HEK293 (cell line): ENCODE measurements at regions not wholly inside any gene's neighbourhood (a gene's known extent, or its start where the extent isn't known, plus 50 kb on each side); places are given as distances from the start of the nearest gene placed in this dataset.

ENCODE experiments used
- CTCF ChIP-seq: fragments of 450-650 bp; formaldehyde crosslinking; IDR thresholded peaks from 2 replicates; pipeline ENCODE4 v1.5.1; 2016; ENCODE audit warnings: missing biosample characterization, missing genetic modification characterization
- REPIN1 ChIP-seq: fragments of 450-650 bp; formaldehyde crosslinking; IDR thresholded peaks from 2 replicates; pipeline ENCODE4 v1.5.1; 2017; ENCODE audit warnings: missing biosample characterization, missing genetic modification characterization, low read depth
- YY1 ChIP-seq: fragments of 450-650 bp; formaldehyde crosslinking; IDR thresholded peaks from 2 replicates; pipeline ENCODE4 v1.5.1; 2018; ENCODE audit warnings: missing biosample characterization, missing genetic modification characterization
- ZIC2 ChIP-seq: fragments of 450-650 bp; formaldehyde crosslinking; IDR thresholded peaks from 2 replicates; pipeline ENCODE4 v1.5.1; 2016; ENCODE audit warnings: missing biosample characterization, missing genetic modification characterization
- ZNF121 ChIP-seq: fragments of 450-650 bp; formaldehyde crosslinking; IDR thresholded peaks from 2 replicates; pipeline ENCODE4 v1.5.1; 2016; ENCODE audit warnings: missing biosample characterization, missing genetic modification characterization
- ZNF146 ChIP-seq: fragments of 450-650 bp; formaldehyde crosslinking; IDR thresholded peaks from 2 replicates; pipeline ENCODE4 v1.5.1; 2016; ENCODE audit warnings: missing biosample characterization, missing genetic modification characterization
- ZNF239 ChIP-seq: fragments of 450-650 bp; formaldehyde crosslinking; IDR thresholded peaks from 2 replicates; pipeline ENCODE4 v1.5.1; 2016; ENCODE audit warnings: missing biosample characterization, missing genetic modification characterization
- ZNF561 ChIP-seq: fragments of 450-650 bp; IDR thresholded peaks from 2 replicates; pipeline ENCODE4 v1.5.1; 2018; ENCODE audit warnings: missing biosample characterization, missing genetic modification characterization, borderline replicate concordance
- ZNF707 ChIP-seq: fragments of 450-650 bp; formaldehyde crosslinking; IDR thresholded peaks from 2 replicates; pipeline ENCODE4 v1.5.1; 2016; ENCODE audit warnings: missing biosample characterization, missing genetic modification characterization

DNA sequence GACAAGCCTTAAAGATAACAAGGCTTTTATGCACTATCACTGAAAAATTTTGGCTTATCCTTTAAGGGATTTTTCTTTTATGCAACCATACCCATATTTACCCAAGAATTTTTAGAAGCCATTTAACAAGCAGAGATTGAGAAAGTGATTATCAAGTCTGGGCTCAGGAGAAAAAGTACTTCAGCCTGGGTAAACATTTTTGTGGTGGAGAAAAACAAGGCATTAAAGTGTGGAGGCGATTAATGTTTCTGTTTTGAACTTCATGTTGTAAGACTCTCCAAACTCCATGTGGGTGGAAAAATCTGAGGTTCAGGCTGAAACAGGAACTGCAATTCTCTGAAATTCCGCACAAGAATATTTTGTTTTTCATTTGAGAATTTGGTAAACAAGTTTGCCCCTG is 260.4 kb upstream of the KCNMB2 start:
- TF ChIP-seq CTCF (tag by site-specific recombination): no peak
- no peak for TF ChIP-seq REPIN1 (tag by site-specific recombination)
- TF ChIP-seq YY1 (tag by site-specific recombination): no peak
- TF ChIP-seq ZIC2 (tag by site-specific recombination): no peak
- TF ChIP-seq ZNF146 (tag by site-specific recombination): no peak
- no peak for TF ChIP-seq ZNF561 (tag by site-specific recombination)
- no peak for TF ChIP-seq ZNF121 (tag by site-specific recombination)
- no peak for TF ChIP-seq ZNF707
- TF ChIP-seq ZNF239: no peak
